SK-N-MC (cell line): ENCODE measurements at regions not wholly inside any gene's neighbourhood (a gene's known extent, or its start where the extent isn't known, plus 50 kb on each side); places are given as distances from the start of the nearest gene placed in this dataset.

Experiments used
- EZH2 ChIP-seq: fragments of 200-600 bp; sonication (generic); IDR thresholded peaks from one replicate; pipeline ENCODE4 v1.6.1; 2017; ENCODE audit warnings: antibody characterized with exemption
- FOXP2 ChIP-seq: optimal IDR thresholded peaks from 2 replicates; pipeline ENCODE3; 2011; ENCODE audit warnings: mild to moderate bottlenecking, moderate library complexity; ENCODE audit not compliant: insufficient read depth; ENCODE audit errors: extremely low read length, control extremely low read depth
- POLR2AphosphoS5 ChIP-seq: IDR thresholded peaks from 2 replicates; pipeline ENCODE4 v1.6.1; 2012; ENCODE audit warnings: mild to moderate bottlenecking, low read depth, low read length, borderline replicate concordance

GRCh38 chr12:85385406-85385805 lies 105.4 kb downstream of the ALX1 start:
- TF ChIP-seq EZH2 (no peak), POLR2AphosphoS5 (no peak), FOXP2 (no peak)
